Osteocyte (in vitro differentiated cells): ENCODE measurements at regions not wholly inside any gene's neighbourhood (a gene's known extent, or its start where the extent isn't known, plus 50 kb on each side); places are given as distances from the start of the nearest gene placed in this dataset.

Experiments used
- DNase-seq: peaks from one replicate; pipeline ENCODE4 v3.0.0; 2021; ENCODE audit warnings: mixed read lengths; ENCODE audit not compliant: unreplicated experiment; ENCODE audit errors: extremely low spot score
- H3K27ac Mint-ChIP-seq: one replicate; pipeline ENCODE4 v1.8.0; 2021; ENCODE audit warnings: mild to moderate bottlenecking, mixed read lengths; ENCODE audit not compliant: unreplicated experiment
- H3K27me3 Mint-ChIP-seq: one replicate; pipeline ENCODE4 v1.8.0; 2021; ENCODE audit warnings: mixed read lengths; ENCODE audit not compliant: unreplicated experiment
- H3K36me3 Mint-ChIP-seq: one replicate; pipeline ENCODE4 v1.8.0; 2021; ENCODE audit warnings: mixed read lengths; ENCODE audit not compliant: unreplicated experiment
- H3K4me1 Mint-ChIP-seq: one replicate; pipeline ENCODE4 v1.8.0; 2021; ENCODE audit warnings: mixed read lengths; ENCODE audit not compliant: unreplicated experiment
- H3K4me3 Mint-ChIP-seq: one replicate; pipeline ENCODE4 v1.8.0; 2021; ENCODE audit warnings: mild to moderate bottlenecking, moderate library complexity, mixed read lengths; ENCODE audit not compliant: unreplicated experiment
- H3K9me3 Mint-ChIP-seq: one replicate; pipeline ENCODE4 v1.8.0; 2021; ENCODE audit warnings: mixed read lengths; ENCODE audit not compliant: unreplicated experiment
- CTCF ChIP-seq: fragments of 200-600 bp; sonication (generic); IDR thresholded peaks from 2 replicates; pipeline ENCODE4 v1.5.0; 2021; ENCODE audit warnings: antibody characterized with exemption, mild to moderate bottlenecking, moderate library complexity

DNA sequence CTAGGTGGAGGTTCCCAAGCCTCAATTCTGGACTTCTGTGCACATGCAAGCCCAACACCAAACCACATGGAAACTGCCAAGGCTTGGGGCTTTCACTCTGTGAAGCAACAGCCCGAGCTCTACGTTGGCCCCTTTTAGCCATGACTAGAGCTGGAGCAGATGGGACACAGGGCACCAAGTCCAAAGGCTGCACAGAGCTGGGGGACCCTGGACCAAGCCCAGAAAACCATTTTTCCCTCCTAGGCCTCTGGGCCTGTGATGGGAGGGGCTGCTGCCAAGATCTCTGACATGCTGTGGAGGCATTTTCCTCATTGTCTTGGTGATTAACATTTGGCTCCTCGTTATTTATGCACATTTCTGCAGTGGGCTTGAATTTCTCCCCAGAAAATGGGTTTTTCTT lies 258.7 kb upstream of the ACTRT1 start:
- no peak overlapping the region for H3K27ac Mint-ChIP-seq
- H3K36me3 Mint-ChIP-seq, result no peaks in the 10 kb centered on the region
- TF ChIP-seq CTCF, result no peak
- peaks cover 14% of the 10 kb centered on the region for H3K9me3 Mint-ChIP-seq
- no peaks in the 10 kb centered on the region for H3K27me3 Mint-ChIP-seq
- H3K4me3 Mint-ChIP-seq, result no peak overlapping the region
- H3K4me1 Mint-ChIP-seq, result no peaks in the 10 kb centered on the region
- DNase-seq, result no peak

GRCh38 chrX:128309311-128309710 lies 257.1 kb upstream of the ACTRT1 start:
- no peak for TF ChIP-seq CTCF
- Mint-ChIP-seq H3K27ac (no peak overlapping the region), H3K4me1 (no peaks in the 10 kb centered on the region), H3K4me3 (no peak overlapping the region), H3K9me3 (peaks cover 9% of the 10 kb centered on the region), H3K36me3 (no peaks in the 10 kb centered on the region), H3K27me3 (no peaks in the 10 kb centered on the region)
- DNase-seq, result no peak

DNA sequence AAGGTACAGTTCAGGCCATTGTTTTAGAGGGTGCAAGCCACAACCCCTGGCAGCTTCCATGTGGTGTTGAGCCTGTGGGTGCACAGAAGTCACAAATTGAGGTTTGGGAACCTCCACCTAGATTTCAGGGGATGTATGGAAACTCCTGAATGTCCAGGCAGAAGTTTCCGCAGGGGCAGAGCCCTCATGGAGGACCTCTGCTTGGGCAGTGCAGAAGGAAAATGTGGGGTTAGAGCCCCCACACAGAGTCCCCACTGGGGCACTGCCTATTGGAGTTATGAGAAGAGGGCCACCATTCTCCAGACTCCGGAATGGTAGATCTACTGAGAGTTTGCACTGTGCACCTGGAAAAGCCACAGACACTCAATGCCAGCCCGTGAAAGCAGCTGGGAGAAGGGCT lies 242.0 kb upstream of the ACTRT1 start:
- Mint-ChIP-seq H3K36me3 (no peaks in the 10 kb centered on the region), H3K27ac (no peak overlapping the region), H3K4me3 (no peak overlapping the region), H3K9me3 (peaks cover 37% of the 10 kb centered on the region), H3K4me1 (no peaks in the 10 kb centered on the region), H3K27me3 (no peaks in the 10 kb centered on the region)
- DNase-seq, result no peak
- no peak for TF ChIP-seq CTCF

- Mint-ChIP-seq H3K27ac (no peak overlapping the region), H3K9me3 (peaks cover 53% of the 10 kb centered on the region), H3K27me3 (no peaks in the 10 kb centered on the region), H3K4me3 (no peak overlapping the region), H3K36me3 (no peaks in the 10 kb centered on the region), H3K4me1 (no peaks in the 10 kb centered on the region)
- no peak for TF ChIP-seq CTCF
- DNase-seq, result no peak
These were observed 235.5 kb upstream of the ACTRT1 start for GRCh38 chrX:128287693-128288092.

- no peaks in the 10 kb centered on the region for H3K36me3 Mint-ChIP-seq
- no peaks in the 10 kb centered on the region for H3K4me1 Mint-ChIP-seq
- TF ChIP-seq CTCF, result no peak
- no peak overlapping the region for H3K27ac Mint-ChIP-seq
- H3K4me3 Mint-ChIP-seq, result no peak overlapping the region
- no peaks in the 10 kb centered on the region for H3K27me3 Mint-ChIP-seq
- no peak for DNase-seq
- peaks cover 6% of the 10 kb centered on the region for H3K9me3 Mint-ChIP-seq
These were observed 198.4 kb upstream of the ACTRT1 start for GRCh38 chrX:128250621-128251020.
